ENCODE measurements at regions not wholly inside any gene's neighbourhood (a gene's known extent, or its start where the extent isn't known, plus 50 kb on each side); places are given as distances from the start of the nearest gene placed in this dataset.
"Not testable (repeated sequence)": the region's sequence is repeated elsewhere in the genome, so short reads cannot be mapped to it uniquely, and the experiment has no call there.

DNA sequence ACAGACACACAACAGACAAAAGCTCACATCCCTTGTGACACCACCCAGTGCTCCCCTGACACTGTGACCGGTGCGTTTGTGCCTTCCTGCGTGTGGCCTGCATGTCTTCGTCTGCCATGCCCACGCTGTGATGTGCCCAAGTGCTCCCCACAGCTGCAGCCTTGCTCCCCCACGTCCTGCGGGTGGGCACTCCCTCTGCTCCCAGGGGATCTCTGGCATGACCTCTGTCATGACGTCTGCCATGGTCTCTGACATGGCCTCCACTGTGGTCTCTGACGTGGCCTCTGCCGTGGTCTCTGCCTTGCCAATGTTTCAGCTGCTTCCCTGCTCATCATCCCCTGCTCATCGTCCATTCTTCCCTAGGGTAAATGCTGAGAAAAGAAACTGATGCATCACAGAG lies 200.9 kb downstream of the DLL1 start:
- intact Hi-C loops (cut with micrococcal nuclease; ENCODE audit: unreplicated experiment), result no loop called here
- peaks cover 17% of the 10 kb centered on the region for H3K27me3 Mint-ChIP-seq (ENCODE audit: unreplicated experiment)
- DNase-seq, result no peak
- H3K36me3 Mint-ChIP-seq (ENCODE audit: insufficient read depth, unreplicated experiment), result no peaks in the 10 kb centered on the region
- CTCF ChIA-PET, result no interaction called here
- H3K27ac Mint-ChIP-seq (ENCODE audit: unreplicated experiment), result no peak overlapping the region
- H3K4me1 Mint-ChIP-seq (ENCODE audit: low read depth, unreplicated experiment), result peaks cover 11% of the 10 kb centered on the region
- no peak overlapping the region for H3K4me3 Mint-ChIP-seq (ENCODE audit: low read depth, unreplicated experiment)
- TF ChIP-seq, protein P1, sequence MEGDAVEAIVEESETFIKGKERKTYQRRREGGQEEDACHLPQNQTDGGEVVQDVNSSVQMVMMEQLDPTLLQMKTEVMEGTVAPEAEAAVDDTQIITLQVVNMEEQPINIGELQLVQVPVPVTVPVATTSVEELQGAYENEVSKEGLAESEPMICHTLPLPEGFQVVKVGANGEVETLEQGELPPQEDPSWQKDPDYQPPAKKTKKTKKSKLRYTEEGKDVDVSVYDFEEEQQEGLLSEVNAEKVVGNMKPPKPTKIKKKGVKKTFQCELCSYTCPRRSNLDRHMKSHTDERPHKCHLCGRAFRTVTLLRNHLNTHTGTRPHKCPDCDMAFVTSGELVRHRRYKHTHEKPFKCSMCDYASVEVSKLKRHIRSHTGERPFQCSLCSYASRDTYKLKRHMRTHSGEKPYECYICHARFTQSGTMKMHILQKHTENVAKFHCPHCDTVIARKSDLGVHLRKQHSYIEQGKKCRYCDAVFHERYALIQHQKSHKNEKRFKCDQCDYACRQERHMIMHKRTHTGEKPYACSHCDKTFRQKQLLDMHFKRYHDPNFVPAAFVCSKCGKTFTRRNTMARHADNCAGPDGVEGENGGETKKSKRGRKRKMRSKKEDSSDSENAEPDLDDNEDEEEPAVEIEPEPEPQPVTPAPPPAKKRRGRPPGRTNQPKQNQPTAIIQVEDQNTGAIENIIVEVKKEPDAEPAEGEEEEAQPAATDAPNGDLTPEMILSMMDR (IDR thresholded peaks at IDR 0.05; ENCODE audit: unreplicated experiment), result no peak
- BruUV-seq (replicated peaks), result no TSS peak
- H3K9me3 Mint-ChIP-seq (ENCODE audit: low read depth, unreplicated experiment), result no peaks in the 10 kb centered on the region

DNA sequence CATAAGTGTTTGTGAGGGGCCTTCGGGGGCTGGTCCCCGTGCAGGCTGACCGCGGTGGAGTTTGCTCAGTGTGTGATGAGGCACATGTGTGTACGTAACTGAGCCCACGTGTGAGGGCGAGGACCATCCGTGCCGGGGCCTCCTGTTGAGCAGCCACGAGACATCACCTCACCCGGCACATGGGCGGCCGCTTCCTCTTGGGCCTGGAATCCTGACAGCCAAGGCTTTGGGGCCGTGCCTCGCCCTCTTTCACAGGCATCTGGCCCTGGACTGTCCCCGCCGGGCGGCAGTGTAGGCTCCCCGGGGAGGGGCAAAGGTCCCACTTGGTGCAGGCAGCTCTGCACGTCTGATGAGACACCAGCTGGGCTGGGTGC lies 202.3 kb downstream of the DLL1 start:
- intact Hi-C loops (cut with micrococcal nuclease; ENCODE audit: unreplicated experiment), result no loop called here
- DNase-seq, result no peak
- BruUV-seq (replicated peaks), result no TSS peak
- Mint-ChIP-seq H3K36me3 (ENCODE audit: insufficient read depth, unreplicated experiment) (no peaks in the 10 kb centered on the region), H3K4me1 (ENCODE audit: low read depth, unreplicated experiment) (peaks cover 11% of the 10 kb centered on the region), H3K4me3 (ENCODE audit: low read depth, unreplicated experiment) (no peak overlapping the region), H3K27me3 (ENCODE audit: unreplicated experiment) (peaks cover 17% of the 10 kb centered on the region), H3K27ac (ENCODE audit: unreplicated experiment) (no peak overlapping the region), H3K9me3 (ENCODE audit: low read depth, unreplicated experiment) (no peaks in the 10 kb centered on the region)
- TF ChIP-seq, protein P1 (IDR thresholded peaks at IDR 0.05; ENCODE audit: unreplicated experiment), result no peak
- CTCF ChIA-PET, result no interaction called here

DNA sequence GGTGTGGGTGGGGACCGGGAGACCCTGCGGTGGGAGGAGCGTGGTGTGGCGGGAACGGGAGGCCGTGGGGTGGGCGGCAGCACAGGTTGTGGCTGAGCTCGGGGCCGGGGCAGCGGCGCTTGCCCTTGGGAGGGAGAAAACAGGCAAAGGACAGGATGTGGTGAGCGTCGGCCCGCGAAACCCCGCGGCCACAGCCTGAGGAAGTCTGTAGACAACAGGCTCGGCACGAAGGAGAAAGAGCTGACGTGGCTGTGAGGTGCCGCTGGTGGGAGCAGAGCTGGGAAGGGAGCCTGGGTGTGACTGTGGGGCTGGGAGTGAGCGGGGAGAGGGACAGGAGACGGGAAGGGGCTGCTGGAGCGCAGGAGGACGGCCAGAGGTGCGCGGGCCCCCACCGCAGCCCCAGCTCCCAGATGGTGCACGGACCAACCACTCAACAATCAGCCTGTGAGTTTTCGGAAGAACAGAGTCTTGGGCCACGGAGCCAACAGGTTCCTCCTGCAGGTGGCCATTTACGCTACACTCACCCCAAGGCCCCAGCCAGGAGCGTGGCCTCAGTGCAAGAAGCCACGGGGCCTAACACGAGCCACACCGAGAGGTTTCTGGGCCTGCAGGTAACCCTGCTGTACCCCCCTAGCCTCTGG lies 202.8 kb downstream of the DLL1 start:
- TF ChIP-seq, protein P1 (IDR thresholded peaks at IDR 0.05; ENCODE audit: unreplicated experiment), result no peak
- Mint-ChIP-seq H3K9me3 (ENCODE audit: low read depth, unreplicated experiment) (no peaks in the 10 kb centered on the region), H3K27ac (ENCODE audit: unreplicated experiment) (no peak overlapping the region), H3K36me3 (ENCODE audit: insufficient read depth, unreplicated experiment) (no peaks in the 10 kb centered on the region), H3K4me3 (ENCODE audit: low read depth, unreplicated experiment) (no peak overlapping the region), H3K4me1 (ENCODE audit: low read depth, unreplicated experiment) (peaks cover 11% of the 10 kb centered on the region), H3K27me3 (ENCODE audit: unreplicated experiment) (peaks cover 21% of the 10 kb centered on the region)
- no peak for DNase-seq
- BruUV-seq (replicated peaks), result no TSS peak
- intact Hi-C loops (cut with micrococcal nuclease; ENCODE audit: unreplicated experiment), result no loop called here
- CTCF ChIA-PET, result no interaction called here

DNA sequence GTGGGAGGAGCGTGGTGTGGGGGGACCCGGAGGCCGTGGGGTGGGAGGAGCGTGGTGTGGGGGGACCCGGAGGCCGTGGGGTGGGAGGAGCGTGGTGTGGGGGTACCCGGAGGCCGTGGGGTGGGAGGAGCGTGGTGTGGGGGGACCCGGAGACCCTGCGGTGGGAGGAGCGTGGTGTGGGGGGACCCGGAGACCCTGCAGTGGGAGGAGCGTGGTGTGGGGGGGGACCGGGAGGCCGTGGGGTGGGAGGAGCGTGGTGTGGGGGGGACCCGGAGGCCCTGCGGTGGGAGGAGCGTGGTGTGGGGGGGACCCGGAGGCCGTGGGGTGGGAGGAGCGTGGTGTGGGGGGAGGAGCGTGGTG lies 203.5 kb downstream of the DLL1 start:
- H3K4me3 Mint-ChIP-seq (ENCODE audit: low read depth, unreplicated experiment); BruUV-seq (replicated peaks); CTCF ChIA-PET; H3K9me3 Mint-ChIP-seq (ENCODE audit: low read depth, unreplicated experiment); DNase-seq; H3K27ac Mint-ChIP-seq (ENCODE audit: unreplicated experiment); intact Hi-C loops (cut with micrococcal nuclease; ENCODE audit: unreplicated experiment); H3K36me3 Mint-ChIP-seq (ENCODE audit: insufficient read depth, unreplicated experiment): not testable (repeated sequence)
- peaks cover 11% of the 10 kb centered on the region for H3K4me1 Mint-ChIP-seq (ENCODE audit: low read depth, unreplicated experiment)
- peaks cover 27% of the 10 kb centered on the region for H3K27me3 Mint-ChIP-seq (ENCODE audit: unreplicated experiment)

DNA sequence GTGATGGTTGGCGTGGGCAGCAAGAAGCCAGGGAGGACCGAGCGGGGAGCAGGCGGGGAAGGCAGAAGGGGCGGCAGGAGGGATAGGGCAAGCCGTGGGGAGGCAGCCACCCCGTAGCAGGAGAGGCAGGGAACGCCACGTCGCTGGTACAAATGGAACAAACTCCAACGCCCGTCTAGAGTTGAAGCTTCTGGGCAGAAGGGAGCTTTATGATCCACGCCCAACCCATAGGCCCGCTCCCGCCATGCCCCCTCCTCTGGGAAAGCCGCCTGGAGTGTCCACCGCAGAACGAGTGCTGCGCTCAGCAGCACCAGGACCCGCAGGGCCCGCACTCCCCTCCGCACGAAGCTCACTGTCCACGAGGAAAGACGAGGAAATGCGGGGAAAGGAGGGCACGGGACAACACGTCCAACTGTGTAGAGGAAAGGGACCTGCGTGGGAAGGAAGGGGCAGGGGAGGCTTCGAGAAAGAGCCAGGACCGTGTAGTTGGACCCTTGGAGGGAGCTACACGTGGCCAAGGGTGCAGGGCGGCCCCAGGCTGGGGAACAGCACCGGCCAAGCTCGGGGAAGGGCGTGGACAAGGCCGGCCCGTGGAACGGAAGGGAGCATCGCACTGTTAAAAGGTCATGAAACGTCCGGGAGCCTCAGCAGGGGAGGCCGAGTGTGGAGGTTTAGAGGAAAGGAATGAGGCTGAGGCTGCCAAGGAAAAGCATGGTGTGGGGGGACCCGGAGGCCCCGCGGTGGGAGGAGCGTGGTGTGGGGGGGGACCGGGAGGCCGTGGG lies 204.0 kb downstream of the DLL1 start:
- TF ChIP-seq, protein P1 (IDR thresholded peaks at IDR 0.05; ENCODE audit: unreplicated experiment), result no peak
- peaks cover 11% of the 10 kb centered on the region for H3K4me1 Mint-ChIP-seq (ENCODE audit: low read depth, unreplicated experiment)
- peaks cover 30% of the 10 kb centered on the region for H3K27me3 Mint-ChIP-seq (ENCODE audit: unreplicated experiment)
- no peaks in the 10 kb centered on the region for H3K9me3 Mint-ChIP-seq (ENCODE audit: low read depth, unreplicated experiment)
- intact Hi-C loops (cut with micrococcal nuclease; ENCODE audit: unreplicated experiment), result no loop called here
- no peak for DNase-seq
- no peak overlapping the region for H3K27ac Mint-ChIP-seq (ENCODE audit: unreplicated experiment)
- BruUV-seq (replicated peaks), result no TSS peak
- CTCF ChIA-PET, result no interaction called here
- H3K4me3 Mint-ChIP-seq (ENCODE audit: low read depth, unreplicated experiment), result no peak overlapping the region
- H3K36me3 Mint-ChIP-seq (ENCODE audit: insufficient read depth, unreplicated experiment), result no peaks in the 10 kb centered on the region
